BE2C (cell line): ENCODE measurements at regions not wholly inside any gene's neighbourhood (a gene's known extent, or its start where the extent isn't known, plus 50 kb on each side); places are given as distances from the start of the nearest gene placed in this dataset.

Source experiments
- DNase-seq: peaks from one replicate; pipeline ENCODE4 v3.0.0-alpha.2; 2020
- H3K27me3 ChIP-seq: fragments of 250-450 bp; sonication (Bioruptor Pico); 2 replicates; pipeline ENCODE4 v1.5.1; 2020; ENCODE audit warnings: mild to moderate bottlenecking
- H3K36me3 ChIP-seq: fragments of 250-450 bp; sonication (Bioruptor Pico); 2 replicates; pipeline ENCODE4 v1.5.1; 2020; ENCODE audit warnings: mild to moderate bottlenecking
- H3K4me1 ChIP-seq: fragments of 250-450 bp; sonication (Bioruptor Pico); 2 replicates; pipeline ENCODE4 v1.5.1; 2020
- H3K4me3 ChIP-seq: 2 replicates; pipeline ENCODE4 v1.5.1; 2011; ENCODE audit warnings: low read depth, low read length
- H3K9me3 ChIP-seq: fragments of 250-450 bp; sonication (Bioruptor Pico); 2 replicates; pipeline ENCODE4 v1.5.1; 2020
- CTCF ChIP-seq: IDR thresholded peaks from 2 replicates; pipeline ENCODE4 v1.5.1; 2012; ENCODE audit warnings: mild to moderate bottlenecking, low read depth, low read length

DNA sequence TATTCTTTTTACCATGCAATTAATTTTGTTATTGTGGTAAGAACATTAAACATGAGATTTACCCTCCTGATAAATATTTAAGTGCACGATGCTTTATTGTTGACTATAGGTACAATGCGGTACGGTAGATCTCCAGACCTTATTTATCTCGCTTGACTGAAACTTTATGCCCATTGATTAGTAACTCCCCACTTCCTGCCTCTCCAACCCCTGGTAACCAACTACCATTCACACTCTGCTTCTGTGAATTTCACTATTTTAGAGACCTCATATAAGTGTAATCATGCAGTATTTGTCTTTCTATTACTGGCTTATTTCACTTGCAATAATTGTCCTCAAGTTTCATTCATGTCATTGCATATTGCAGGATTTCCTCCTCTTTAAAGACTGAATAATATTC, 195.7 kb upstream of the ID2 start:
- H3K27me3 ChIP-seq: no peaks in the 10 kb centered on the region

DNA sequence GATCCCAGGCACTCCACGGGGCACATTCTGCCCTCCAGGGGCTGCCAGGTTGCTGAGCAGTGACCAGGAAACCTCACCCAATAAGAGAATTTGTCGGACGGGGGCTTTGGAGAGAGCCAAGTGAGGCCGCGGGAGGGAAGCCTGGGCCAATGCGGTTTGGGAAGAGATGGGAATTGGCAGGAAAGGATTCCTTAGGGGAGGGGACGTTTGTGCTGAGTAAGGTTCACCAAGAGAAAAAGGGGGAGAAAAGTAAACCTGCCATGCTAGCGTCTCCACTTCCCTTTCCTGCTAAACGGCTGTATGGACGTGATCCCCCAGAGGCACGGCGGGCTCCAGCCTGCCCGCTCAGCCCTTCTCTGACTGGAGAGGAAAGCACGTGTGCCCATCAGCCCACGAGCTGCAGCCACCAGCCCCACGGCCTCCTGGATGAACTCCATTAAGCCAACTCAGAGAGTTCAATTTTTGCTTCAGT, 194.4 kb upstream of the ID2 start:
- Histone ChIP-seq H3K9me3 (no peaks in the 10 kb centered on the region; the same call in 1 of the 2 replicates), H3K4me1 (no peaks in the 10 kb centered on the region), H3K4me3 (no peak overlapping the region), H3K36me3 (no peaks in the 10 kb centered on the region), H3K27me3 (no peaks in the 10 kb centered on the region)
- no peak for DNase-seq
- TF ChIP-seq CTCF: no peak

More for the DNA sequence above, 195.7 kb upstream of the ID2 start:
- Histone ChIP-seq H3K4me3 (no peak overlapping the region), H3K4me1 (no peaks in the 10 kb centered on the region), H3K36me3 (no peaks in the 10 kb centered on the region), H3K9me3 (no peaks in the 10 kb centered on the region; the same call in 1 of the 2 replicates)
- no peak for TF ChIP-seq CTCF
- DNase-seq: no peak

DNA sequence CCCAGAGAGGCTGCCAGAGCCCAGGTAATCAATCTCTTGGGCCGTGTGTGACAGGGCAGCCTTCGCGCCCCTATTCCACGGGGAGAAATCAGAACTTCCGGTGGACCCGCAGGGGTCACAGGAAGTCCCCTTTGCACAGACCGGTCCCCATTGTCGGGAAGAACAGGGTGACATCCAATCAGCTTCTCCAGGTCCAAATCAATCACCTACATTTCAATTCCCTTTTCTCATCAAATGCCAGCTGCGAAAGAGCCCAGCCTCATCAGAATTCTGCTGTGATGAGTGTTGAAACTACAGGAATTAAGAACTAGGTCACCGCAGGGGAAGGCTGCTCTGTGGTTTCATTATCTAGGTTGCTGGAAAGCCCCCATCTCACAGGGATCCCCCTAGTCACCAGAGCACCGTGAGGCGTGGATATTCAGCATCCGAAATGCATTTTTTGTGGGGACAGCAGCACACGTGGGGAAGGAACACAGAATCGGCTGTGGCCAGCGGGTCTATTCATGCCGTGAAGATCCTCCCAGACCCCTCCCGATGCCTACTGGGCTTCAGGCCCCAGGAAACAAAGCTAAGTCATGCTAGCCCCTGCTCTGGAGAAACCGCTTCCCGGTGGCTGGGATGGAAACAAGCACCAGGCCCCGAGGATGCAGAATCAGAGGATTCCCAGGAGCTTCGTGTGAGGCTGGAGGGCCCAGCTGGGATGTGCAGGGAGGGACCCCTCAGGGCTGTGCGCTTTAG, 193.7 kb upstream of the ID2 start:
- H3K36me3 ChIP-seq: no peaks in the 10 kb centered on the region
- no peaks in the 10 kb centered on the region; the same call in 1 of the 2 replicates for H3K9me3 ChIP-seq
- no peak for TF ChIP-seq CTCF
- no peaks in the 10 kb centered on the region for H3K27me3 ChIP-seq
- DNase-seq: no peak
- H3K4me1 ChIP-seq: no peaks in the 10 kb centered on the region
- no peak overlapping the region for H3K4me3 ChIP-seq

DNA sequence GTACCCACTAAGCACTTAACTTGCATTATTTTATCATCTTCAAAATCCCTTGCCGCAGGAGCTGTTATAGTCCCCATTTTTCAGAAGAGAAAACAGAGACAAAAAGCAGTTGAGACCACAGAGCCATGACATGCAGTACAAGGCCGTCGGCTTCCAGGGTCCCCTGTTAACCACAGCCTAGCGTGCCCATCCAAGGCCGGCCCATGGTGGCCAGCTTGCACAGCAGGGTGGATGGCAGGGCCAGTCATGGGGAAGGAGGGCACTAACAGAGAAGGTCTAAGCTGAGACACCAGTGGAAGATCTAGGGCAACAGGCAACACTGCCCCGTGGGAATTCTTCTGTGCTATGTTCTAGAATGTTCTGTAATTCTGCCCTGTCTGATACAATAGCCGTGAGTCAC, 192.6 kb upstream of the ID2 start:
- Histone ChIP-seq H3K9me3 (no peaks in the 10 kb centered on the region; the same call in 1 of the 2 replicates), H3K36me3 (no peaks in the 10 kb centered on the region), H3K4me1 (no peaks in the 10 kb centered on the region), H3K4me3 (no peak overlapping the region), H3K27me3 (no peaks in the 10 kb centered on the region)
- no peak for TF ChIP-seq CTCF
- no peak for DNase-seq

DNA sequence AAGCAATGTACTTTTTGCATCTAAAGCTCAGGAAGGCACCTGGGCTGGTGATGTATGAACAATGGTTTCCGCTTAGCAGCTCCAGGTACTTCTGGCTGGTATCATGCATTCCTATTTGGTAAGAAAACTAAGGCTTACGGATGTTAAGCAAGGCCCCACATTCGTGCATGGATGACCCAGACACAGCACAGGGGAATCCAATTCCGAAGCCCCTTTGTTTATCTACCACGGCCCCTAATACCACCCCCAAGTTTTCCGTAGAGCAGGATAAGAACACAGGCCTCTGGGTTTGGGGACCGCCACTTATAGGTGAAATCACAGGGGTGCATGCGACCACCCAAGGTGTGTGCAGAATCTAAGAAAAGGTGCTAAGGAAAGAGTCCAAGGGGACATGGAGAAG, 192.1 kb upstream of the ID2 start:
- DNase-seq: no peak
- H3K9me3 ChIP-seq: no peaks in the 10 kb centered on the region; the same call in 1 of the 2 replicates
- H3K27me3 ChIP-seq: no peaks in the 10 kb centered on the region
- H3K4me3 ChIP-seq: no peak overlapping the region
- H3K4me1 ChIP-seq: no peaks in the 10 kb centered on the region
- no peaks in the 10 kb centered on the region for H3K36me3 ChIP-seq
- no peak for TF ChIP-seq CTCF

GRCh38 chr2:8490166-8490721, 191.6 kb upstream of the ID2 start:
- H3K4me1 ChIP-seq: no peaks in the 10 kb centered on the region
- no peak for TF ChIP-seq CTCF
- no peak overlapping the region for H3K4me3 ChIP-seq
- no peaks in the 10 kb centered on the region; the same call in 1 of the 2 replicates for H3K9me3 ChIP-seq
- DNase-seq: no peak
- no peaks in the 10 kb centered on the region for H3K27me3 ChIP-seq
- no peaks in the 10 kb centered on the region for H3K36me3 ChIP-seq
